ENCODE measurements at regions not wholly inside any gene's neighbourhood (a gene's known extent, or its start where the extent isn't known, plus 50 kb on each side); places are given as distances from the start of the nearest gene placed in this dataset.

- DNase-seq (ENCODE audit: low spot score), result no peak
Observed at GRCh38 chr15:94100863-94101262, 130.5 kb upstream of the MCTP2 start.

- DNase-seq (ENCODE audit: low spot score), result no peak
Observed at GRCh38 chr15:94099574-94099960, 131.8 kb upstream of the MCTP2 start.

- no peak for DNase-seq (ENCODE audit: low spot score)
Observed at GRCh38 chr15:94098921-94099573, 132.3 kb upstream of the MCTP2 start.

- no peak for DNase-seq (ENCODE audit: low spot score)
Observed at GRCh38 chr15:94097552-94097951, 133.8 kb upstream of the MCTP2 start.

- no peak for DNase-seq (ENCODE audit: low spot score)
Observed at GRCh38 chr15:94094310-94094709, 137.1 kb upstream of the MCTP2 start.

- no peak for DNase-seq (ENCODE audit: low spot score)
Observed at GRCh38 chr15:94086341-94086740, 145.0 kb upstream of the MCTP2 start.

- DNase-seq (ENCODE audit: low spot score), result no peak
Observed at GRCh38 chr15:94083467-94084052, 147.8 kb upstream of the MCTP2 start.

- DNase-seq (ENCODE audit: low spot score), result no peak
Observed at GRCh38 chr15:94081829-94082228, 149.5 kb upstream of the MCTP2 start.

GRCh38 chr15:94080989-94081605 lies 150.3 kb upstream of the MCTP2 start:
- no peak for DNase-seq (ENCODE audit: low spot score)

GRCh38 chr15:94080416-94080815 lies 150.9 kb upstream of the MCTP2 start:
- DNase-seq (ENCODE audit: low spot score), result no peak

- no peak for DNase-seq (ENCODE audit: low spot score)
Observed at GRCh38 chr15:94079968-94080367, 151.4 kb upstream of the MCTP2 start.

GRCh38 chr15:94079459-94079858 lies 151.9 kb upstream of the MCTP2 start:
- DNase-seq (ENCODE audit: low spot score), result no peak

- DNase-seq (ENCODE audit: low spot score), result no peak
Observed at GRCh38 chr15:94077938-94078337, 153.4 kb upstream of the MCTP2 start.

GRCh38 chr15:94075349-94075748 lies 156.0 kb upstream of the MCTP2 start:
- DNase-seq (ENCODE audit: low spot score), result no peak

GRCh38 chr15:94070356-94071295 lies 160.7 kb upstream of the MCTP2 start:
- DNase-seq (ENCODE audit: low spot score), result no peak

GRCh38 chr15:94069844-94070243 lies 161.5 kb upstream of the MCTP2 start:
- DNase-seq (ENCODE audit: low spot score), result no peak

- DNase-seq (ENCODE audit: low spot score), result no peak
Observed at GRCh38 chr15:94066811-94067210, 164.6 kb upstream of the MCTP2 start.

- no peak for DNase-seq (ENCODE audit: low spot score)
Observed at GRCh38 chr15:94066046-94066445, 165.3 kb upstream of the MCTP2 start.

- DNase-seq (ENCODE audit: low spot score), result no peak
Observed at GRCh38 chr15:94064676-94065313, 166.6 kb upstream of the MCTP2 start.

GRCh38 chr15:94061041-94061440 lies 170.3 kb upstream of the MCTP2 start:
- no peak for DNase-seq (ENCODE audit: low spot score)

- no peak for DNase-seq (ENCODE audit: low spot score)
Observed at GRCh38 chr15:94059013-94059587, 172.3 kb upstream of the MCTP2 start.

- no peak for DNase-seq (ENCODE audit: low spot score)
Observed at GRCh38 chr15:94057305-94057704, 174.1 kb upstream of the MCTP2 start.
